ENCODE measurements at regions not wholly inside any gene's neighbourhood (a gene's known extent, or its start where the extent isn't known, plus 50 kb on each side); places are given as distances from the start of the nearest gene placed in this dataset.

DNA sequence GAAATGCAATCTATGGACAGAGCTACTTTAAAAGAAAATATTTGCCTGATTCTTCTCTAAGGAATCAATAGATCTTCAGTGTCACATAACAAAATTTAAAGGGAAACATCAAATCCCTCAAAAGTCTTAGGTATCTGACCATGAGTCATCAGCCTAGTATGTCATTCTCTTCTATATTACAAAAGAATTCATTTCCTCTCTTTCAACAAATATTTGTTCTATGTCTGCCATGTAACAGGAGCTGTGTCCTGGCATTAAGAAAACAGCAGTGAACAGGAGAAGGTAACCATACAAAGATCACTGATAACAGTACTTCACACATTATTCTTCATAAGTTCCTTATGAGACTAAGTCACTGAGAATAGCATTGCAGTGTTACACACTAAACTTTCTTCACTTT is 243.6 kb upstream of the DKK2 start:
- TF ChIP-seq ZFX (IDR thresholded peaks at IDR 0.05; ENCODE audit: borderline replicate concordance) (no peak), CTCF (IDR thresholded peaks at IDR 0.05) (no peak)
- H3K27ac ChIP-seq: no peak overlapping the region

DNA sequence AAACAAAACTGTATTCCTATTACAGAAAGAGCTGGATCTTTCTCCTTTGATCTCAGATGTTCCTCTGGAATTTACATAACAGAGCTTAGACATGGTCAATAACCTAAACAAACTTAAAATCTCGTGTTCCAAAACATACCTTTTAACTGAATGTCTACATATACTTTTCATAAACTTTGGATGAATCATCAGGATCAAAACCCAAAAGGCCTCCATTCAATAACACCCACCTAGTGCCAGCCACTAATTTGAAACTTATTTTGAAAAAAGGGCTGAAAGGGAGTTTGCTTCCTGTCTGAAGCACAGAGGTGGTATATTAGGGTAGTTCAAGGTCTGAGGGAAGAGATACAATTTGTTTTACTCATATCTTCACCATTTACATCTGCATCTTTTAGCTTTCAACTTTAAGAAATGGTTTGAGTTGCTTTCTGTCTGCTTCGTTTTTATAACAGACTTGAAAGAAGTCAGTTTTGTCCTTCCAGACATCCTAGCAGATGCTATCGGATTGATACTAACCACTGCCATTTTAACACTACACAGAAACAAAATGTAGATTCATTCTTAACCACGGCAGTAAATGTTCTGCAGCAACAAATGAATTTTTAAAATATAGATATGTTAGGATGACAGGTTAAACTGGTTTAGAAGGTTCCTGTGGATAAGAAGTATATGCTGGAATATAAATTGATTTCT is 242.8 kb upstream of the DKK2 start:
- H3K27ac ChIP-seq: no peak overlapping the region
- TF ChIP-seq ZFX (IDR thresholded peaks at IDR 0.05; ENCODE audit: borderline replicate concordance): no peak
- TF ChIP-seq CTCF (IDR thresholded peaks at IDR 0.05): no peak

- TF ChIP-seq ZFX (IDR thresholded peaks at IDR 0.05; ENCODE audit: borderline replicate concordance) (no peak), CTCF (IDR thresholded peaks at IDR 0.05) (no peak)
- no peak overlapping the region for H3K27ac ChIP-seq
Measured at GRCh38 chr4:107276052-107276451, 239.9 kb upstream of the DKK2 start.

GRCh38 chr4:107275225-107275624 is 239.1 kb upstream of the DKK2 start:
- no peak for TF ChIP-seq ZFX (IDR thresholded peaks at IDR 0.05; ENCODE audit: borderline replicate concordance)
- TF ChIP-seq CTCF (IDR thresholded peaks at IDR 0.05): no peak

DNA sequence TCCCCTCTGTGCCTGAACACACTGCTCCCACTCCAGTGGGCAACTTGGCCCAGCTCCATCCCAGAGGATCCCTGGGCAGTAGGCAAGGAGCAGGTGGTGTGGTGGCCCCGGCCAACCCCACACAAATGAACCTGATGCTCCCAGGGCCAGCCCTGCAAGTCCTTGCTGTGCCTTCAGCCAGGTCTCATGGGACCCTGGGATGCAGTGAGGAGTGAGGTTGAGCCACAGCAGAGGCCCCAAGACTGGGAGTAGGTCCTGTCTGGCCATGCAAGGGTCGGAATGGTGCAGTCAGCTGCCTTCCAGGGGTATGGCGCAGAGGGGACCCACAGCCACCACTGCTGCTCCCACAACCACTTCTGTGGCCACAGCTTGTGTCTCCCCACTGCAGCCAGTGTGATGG is 234.5 kb upstream of the DKK2 start:
- TF ChIP-seq ZFX (IDR thresholded peaks at IDR 0.05; ENCODE audit: borderline replicate concordance) (no peak), CTCF (IDR thresholded peaks at IDR 0.05) (no peak)

More at GRCh38 chr4:107275225-107275624, 239.1 kb upstream of the DKK2 start:
- no peak overlapping the region for H3K27ac ChIP-seq

DNA sequence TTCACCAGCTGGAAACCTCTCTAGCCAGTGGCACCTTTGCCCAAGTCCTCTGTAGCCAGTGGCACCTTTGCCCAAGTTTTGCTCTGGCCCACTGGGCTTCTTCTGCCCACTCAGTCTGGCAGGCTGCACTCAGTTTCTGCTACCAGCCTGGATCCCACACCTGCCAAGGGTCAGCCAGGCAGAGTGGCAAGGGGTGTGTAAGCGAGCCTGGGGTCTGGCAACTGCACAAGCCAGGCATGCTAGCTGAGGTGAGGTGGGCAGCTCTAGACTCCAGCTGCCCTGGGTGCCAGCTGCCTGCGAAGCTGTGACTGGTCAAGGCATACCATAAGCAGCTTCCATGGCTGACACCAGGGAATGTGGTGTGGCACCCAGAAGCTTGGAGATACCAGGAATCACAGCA is 233.1 kb upstream of the DKK2 start:
- H3K27ac ChIP-seq: no peak overlapping the region
- no peak for TF ChIP-seq CTCF (IDR thresholded peaks at IDR 0.05)
- TF ChIP-seq ZFX (IDR thresholded peaks at IDR 0.05; ENCODE audit: borderline replicate concordance): no peak

More for the DNA sequence above, 234.5 kb upstream of the DKK2 start:
- no peak overlapping the region for H3K27ac ChIP-seq

- no peak overlapping the region for H3K27ac ChIP-seq
- no peak for TF ChIP-seq ZFX (IDR thresholded peaks at IDR 0.05; ENCODE audit: borderline replicate concordance)
- TF ChIP-seq CTCF (IDR thresholded peaks at IDR 0.05): no peak
Measured at GRCh38 chr4:107265859-107266258, 229.7 kb upstream of the DKK2 start.

All from 22Rv1 (cell line).